ENCODE measurements at regions not wholly inside any gene's neighbourhood (a gene's known extent, or its start where the extent isn't known, plus 50 kb on each side); places are given as distances from the start of the nearest gene placed in this dataset.

GRCh38 chr6:168865-169455, 123.3 kb upstream of the DUSP22 start:
- TF ChIP-seq CTCF (IDR thresholded peaks at IDR 0.05; ENCODE audit: insufficient read depth, low read length) (peak; percentile 28), GABPA (IDR thresholded peaks at IDR 0.05; ENCODE audit: low read depth) (no peak), REST (IDR thresholded peaks at IDR 0.05; ENCODE audit: insufficient replicate concordance, low read depth) (no peak)
